GM12878 (cell line): ENCODE measurements at regions not wholly inside any gene's neighbourhood (a gene's known extent, or its start where the extent isn't known, plus 50 kb on each side); places are given as distances from the start of the nearest gene placed in this dataset.

ENCODE experiments used
- ATAC-seq: fragments of 200-7000 bp; cut with Tn5 transposase; 3 replicates; pipeline ENCODE4 v1.9.1; 2020; ENCODE audit warnings: mild to moderate bottlenecking, moderate library complexity
- BruUV-seq: library from RNA; stranded (reverse); fragments of 400-500 nt; replicated peaks from 2 replicates; lab custom pipeline; 2021; lab: Mats Ljungman, UMichigan
- CTCF ChIA-PET: fragments of 300-600 bp; sonication (Branson Sonifier 250); formaldehyde crosslinking; extraction: SDS; loops from one replicate; lab custom pipeline; 2021; ENCODE audit warnings: inconsistent platforms; lab: Yijun Ruan, JAX
- POLR2A ChIA-PET: fragments of 350-600 bp; formaldehyde crosslinking; extraction: SDS; loops from one replicate; lab custom pipeline; 2021; ENCODE audit warnings: inconsistent platforms; lab: Charles Lee
- RAD21 ChIA-PET: fragments of 300-600 bp; sonication (Branson Sonifier 250); formaldehyde crosslinking; loops from one replicate; lab custom pipeline; 2023; ENCODE audit warnings: antibody characterized with exemption; ENCODE audit not compliant: unreplicated experiment; lab: Charles Lee
- SMC1A ChIA-PET: fragments of 300-600 bp; sonication (Branson Sonifier 250); formaldehyde crosslinking; loops from one replicate; lab custom pipeline; 2023; ENCODE audit not compliant: unreplicated experiment, uncharacterized antibody; lab: Charles Lee
- DNase-seq: peaks from one replicate; pipeline ENCODE4 v3.0.0-alpha.2; 2011; ENCODE audit warnings: low read depth, low spot score
- FAIRE-seq: peaks from 3 replicates; lab custom pipeline; 2011; peaks lifted over from hg19 to GRCh38; lab: Jason Lieb, UNC
- H2AFZ ChIP-seq: 2 replicates; pipeline ENCODE4 v1.6.0; 2011; ENCODE audit warnings: low read depth, low read length, control low read depth; ENCODE audit not compliant: control insufficient read depth
- H3K27ac ChIP-seq: 2 replicates; pipeline ENCODE4 v1.5.1; 2011; ENCODE audit warnings: control low read depth; ENCODE audit not compliant: control insufficient read depth, insufficient read depth
- H3K27me3 ChIP-seq, 2 experiments: replicated peaks in 1 of 2; 2 replicates each; pipeline versions ENCODE4 v1.6.0 to v1.6.1; 2011; ENCODE audit warnings: low read length in 1 of 2; ENCODE audit not compliant: control insufficient read depth in 2 of 2, insufficient read depth in 2 of 2
- H3K36me3 ChIP-seq, 2 experiments: 2 replicates each; pipeline ENCODE4 v1.5.1; 2011; ENCODE audit warnings: low read length in 1 of 2; ENCODE audit not compliant: control insufficient read depth in 2 of 2, insufficient read depth in 2 of 2
- H3K4me1 ChIP-seq: 2 replicates; pipeline ENCODE4 v1.6.1; 2011; ENCODE audit warnings: mild to moderate bottlenecking, low read length, moderate library complexity, mixed read lengths; ENCODE audit not compliant: control insufficient read depth, insufficient read depth
- H3K4me2 ChIP-seq: 2 replicates; pipeline ENCODE4 v1.6.0; 2011; ENCODE audit warnings: control low read depth; ENCODE audit not compliant: control insufficient read depth, insufficient read depth
- H3K4me3 ChIP-seq: fragments of 200-600 bp; sonication (generic); 2 replicates; pipeline ENCODE4 v1.5.1; 2016
- H3K79me2 ChIP-seq: 2 replicates; pipeline ENCODE4 v1.6.0; 2011; ENCODE audit warnings: low read length; ENCODE audit not compliant: control insufficient read depth, insufficient read depth
- H3K9ac ChIP-seq: 2 replicates; pipeline ENCODE4 v1.8.0; 2011; ENCODE audit warnings: low read length, control low read depth, mixed read lengths; ENCODE audit not compliant: control insufficient read depth, insufficient read depth
- H3K9me3 ChIP-seq: replicated peaks from 3 replicates; pipeline ENCODE4 v1.5.1; 2011; ENCODE audit warnings: mild to moderate bottlenecking, low read length; ENCODE audit not compliant: control insufficient read depth, insufficient read depth
- H4K20me1 ChIP-seq: 2 replicates; pipeline ENCODE4 v1.6.0; 2011; ENCODE audit not compliant: control insufficient read depth, insufficient read depth
- BCL11A ChIP-seq: IDR thresholded peaks from 2 replicates; pipeline ENCODE4 v1.6.1; 2011; ENCODE audit warnings: low read depth, low read length
- HDAC2 ChIP-seq: fragments of 200-600 bp; sonication (generic); IDR thresholded peaks from 2 replicates; pipeline ENCODE4 v1.6.1; 2017
- IKZF1 ChIP-seq: fragments of 450-650 bp; conservative IDR thresholded peaks from 2 replicates; pipeline ENCODE4 v1.6.1; 2017; ENCODE audit warnings: antibody characterized with exemption, mild to moderate bottlenecking
- MYB ChIP-seq: fragments of 150-350 bp; IDR thresholded peaks from 2 replicates; pipeline ENCODE4 v1.6.1; 2014; ENCODE audit warnings: mild to moderate bottlenecking, low read depth, low read length, borderline replicate concordance
- NR2C2 ChIP-seq: IDR thresholded peaks from 2 replicates; pipeline ENCODE4 v1.6.1; 2011; ENCODE audit warnings: borderline replicate concordance, low read depth; ENCODE audit not compliant: control insufficient read depth, insufficient read length
- RAD21 ChIP-seq: IDR thresholded peaks from 2 replicates; pipeline ENCODE4 v1.6.1; 2011; ENCODE audit warnings: mild to moderate bottlenecking, low read depth, low read length, moderate library complexity; ENCODE audit not compliant: insufficient read depth
- ZBED1 ChIP-seq: IDR thresholded peaks from 2 replicates; pipeline ENCODE4 v1.6.1; 2016; ENCODE audit warnings: borderline replicate concordance
- WGBS: methylation state at CpG from one replicate; pipeline ENCODE4 v1.1.6; 2016; ENCODE audit warnings: low lambda C conversion rate; ENCODE audit not compliant: insufficient replicate concordance, insufficient coverage; ENCODE audit errors: missing lambda C conversion rate; 5-methylcytosine and 5-hydroxymethylcytosine counted together
- in situ Hi-C: fragments of 300-500 bp; cut with MboI; formaldehyde crosslinking; loops from 9 replicates; pipeline ENCODE4 v1.14.3; 2018; ENCODE audit warnings: mixed read lengths
- intact Hi-C: fragments of 100-400 bp; cut with micrococcal nuclease; formaldehyde crosslinking; loops from one replicate; pipeline ENCODE4 v1.14.2; 2022; ENCODE audit not compliant: unreplicated experiment
- TF ChIP-seq, protein P1 (sequence below): IDR thresholded peaks from 2 replicates; pipeline ENCODE4 v1.6.1; 2011; ENCODE audit warnings: low read depth, low read length, improper control_type of control experiment, borderline replicate concordance
- TF ChIP-seq, protein P2 (sequence below): fragments of 450-650 bp; IDR thresholded peaks from 2 replicates; pipeline ENCODE4 v1.6.1; 2017; ENCODE audit warnings: low read depth, mild to moderate bottlenecking, moderate library complexity

GRCh38 chr13:76160506-76160905 lies 524.4 kb downstream of the LMO7 start:
- Histone ChIP-seq H2AFZ (no peak overlapping the region), H3K4me2 (no peak overlapping the region), H3K9me3 (no peaks in the 10 kb centered on the region), H3K4me3 (no peak overlapping the region), H4K20me1 (no peaks in the 10 kb centered on the region), H3K27me3 (no peaks in the 10 kb centered on the region), H3K79me2 (no peaks in the 10 kb centered on the region), H3K27ac (no peak overlapping the region), H3K9ac (no peak overlapping the region), H3K36me3 (no peaks in the 10 kb centered on the region), H3K4me1 (no peaks in the 10 kb centered on the region)
- intact Hi-C loops = no loop called here
- FAIRE-seq (no peak), ATAC-seq (no peak), DNase-seq (no peak)
- WGBS = 23% methylated on average over 4 of the region's 4 CpGs
- SMC1A ChIA-PET = no interaction called here
- POLR2A ChIA-PET = no interaction called here
- TF ChIP-seq RAD21 (no peak), IKZF1 (no peak), HDAC2 (no peak), BCL11A (no peak), NR2C2 (no peak)
- TF ChIP-seq, protein P1, sequence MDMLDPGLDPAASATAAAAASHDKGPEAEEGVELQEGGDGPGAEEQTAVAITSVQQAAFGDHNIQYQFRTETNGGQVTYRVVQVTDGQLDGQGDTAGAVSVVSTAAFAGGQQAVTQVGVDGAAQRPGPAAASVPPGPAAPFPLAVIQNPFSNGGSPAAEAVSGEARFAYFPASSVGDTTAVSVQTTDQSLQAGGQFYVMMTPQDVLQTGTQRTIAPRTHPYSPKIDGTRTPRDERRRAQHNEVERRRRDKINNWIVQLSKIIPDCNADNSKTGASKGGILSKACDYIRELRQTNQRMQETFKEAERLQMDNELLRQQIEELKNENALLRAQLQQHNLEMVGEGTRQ = no peak
- TF ChIP-seq, protein P2, sequence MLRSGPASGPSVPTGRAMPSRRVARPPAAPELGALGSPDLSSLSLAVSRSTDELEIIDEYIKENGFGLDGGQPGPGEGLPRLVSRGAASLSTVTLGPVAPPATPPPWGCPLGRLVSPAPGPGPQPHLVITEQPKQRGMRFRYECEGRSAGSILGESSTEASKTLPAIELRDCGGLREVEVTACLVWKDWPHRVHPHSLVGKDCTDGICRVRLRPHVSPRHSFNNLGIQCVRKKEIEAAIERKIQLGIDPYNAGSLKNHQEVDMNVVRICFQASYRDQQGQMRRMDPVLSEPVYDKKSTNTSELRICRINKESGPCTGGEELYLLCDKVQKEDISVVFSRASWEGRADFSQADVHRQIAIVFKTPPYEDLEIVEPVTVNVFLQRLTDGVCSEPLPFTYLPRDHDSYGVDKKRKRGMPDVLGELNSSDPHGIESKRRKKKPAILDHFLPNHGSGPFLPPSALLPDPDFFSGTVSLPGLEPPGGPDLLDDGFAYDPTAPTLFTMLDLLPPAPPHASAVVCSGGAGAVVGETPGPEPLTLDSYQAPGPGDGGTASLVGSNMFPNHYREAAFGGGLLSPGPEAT = no peak
- in situ Hi-C loops = no loop called here
- RAD21 ChIA-PET = no interaction called here
- no TSS peak for BruUV-seq
- CTCF ChIA-PET = no interaction called here

DNA sequence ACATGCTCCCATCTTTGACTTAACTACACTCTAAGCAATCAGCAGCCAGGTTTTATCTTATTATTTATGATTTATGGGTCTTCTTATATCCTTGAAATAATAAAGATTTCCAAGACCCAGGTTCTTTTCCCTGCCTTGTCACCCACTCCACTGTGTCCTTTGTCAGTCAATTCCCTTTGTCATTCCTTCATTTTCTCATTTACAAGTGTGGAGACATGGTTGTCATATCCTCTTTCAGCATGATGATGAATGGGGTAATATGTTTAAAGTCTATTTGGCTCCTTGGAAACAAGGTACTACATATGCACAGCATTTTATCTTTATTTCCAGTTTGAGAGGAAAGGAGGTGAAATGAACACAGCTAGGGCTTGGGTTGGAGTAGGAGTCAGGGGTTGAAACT lies 521.8 kb downstream of the LMO7 start:
- H3K9me3 ChIP-seq = no peaks in the 10 kb centered on the region
- H3K9ac ChIP-seq = no peak overlapping the region
- H3K4me1 ChIP-seq = no peaks in the 10 kb centered on the region
- peak; percentile 38 for FAIRE-seq
- no peaks in the 10 kb centered on the region for H3K27me3 ChIP-seq
- H3K4me3 ChIP-seq = no peak overlapping the region
- H3K4me2 ChIP-seq = no peak overlapping the region
- TF ChIP-seq ZBED1 = no peak
- TF ChIP-seq MYB = no peak
- no peak overlapping the region for H2AFZ ChIP-seq
- SMC1A ChIA-PET = no interaction called here
- intact Hi-C loops = no loop called here
- H3K27ac ChIP-seq = no peak overlapping the region
- H3K36me3 ChIP-seq = no peaks in the 10 kb centered on the region
- no TSS peak for BruUV-seq
- ATAC-seq = no peak
- POLR2A ChIA-PET = no interaction called here
- no peaks in the 10 kb centered on the region for H4K20me1 ChIP-seq
- DNase-seq = no peak
- in situ Hi-C loops = no loop called here
- no peaks in the 10 kb centered on the region for H3K79me2 ChIP-seq
- CTCF ChIA-PET = no interaction called here
- RAD21 ChIA-PET = no interaction called here
